ENCODE measurements at regions not wholly inside any gene's neighbourhood (a gene's known extent, or its start where the extent isn't known, plus 50 kb on each side); places are given as distances from the start of the nearest gene placed in this dataset.

- TF ChIP-seq CTCF (IDR thresholded peaks at IDR 0.05) (no peak), POLR2A (IDR thresholded peaks at IDR 0.05) (no peak), EP300 (IDR thresholded peaks at IDR 0.05) (no peak)
Observed at GRCh38 chr13:84553227-84553626, 671.0 kb upstream of the SLITRK1 start.
